ENCODE measurements at regions not wholly inside any gene's neighbourhood (a gene's known extent, or its start where the extent isn't known, plus 50 kb on each side); places are given as distances from the start of the nearest gene placed in this dataset.

GRCh38 chr5:125517973-125518550 is 771.6 kb upstream of the ZNF608 start:
- TF ChIP-seq POLR2AphosphoS5 (IDR thresholded peaks at IDR 0.05) (no peak), CTCF (IDR thresholded peaks at IDR 0.05) (no peak), POLR2A (IDR thresholded peaks at IDR 0.05) (no peak)

All from sigmoid colon (tissue), 4 donors.